OCI-LY7 (cell line): ENCODE measurements at regions not wholly inside any gene's neighbourhood (a gene's known extent, or its start where the extent isn't known, plus 50 kb on each side); places are given as distances from the start of the nearest gene placed in this dataset.

Experiments
- BruUV-seq: library from RNA; stranded (reverse); fragments of 400-500 nt; replicated peaks from 2 replicates; lab custom pipeline; 2021; lab: Mats Ljungman, UMichigan
- CTCF ChIA-PET: fragments of 300-600 bp; sonication (Branson Sonifier 250); formaldehyde crosslinking; loops from one replicate; lab custom pipeline; 2022; ENCODE audit warnings: antibody characterized with exemption; ENCODE audit not compliant: unreplicated experiment; lab: Charles Lee
- POLR2A ChIA-PET: fragments of 300-600 bp; sonication (Branson Sonifier 250); formaldehyde crosslinking; loops from one replicate; lab custom pipeline; 2022; ENCODE audit warnings: antibody characterized with exemption; lab: Charles Lee
- DNase-seq: peaks from one replicate; pipeline ENCODE4 v3.0.0-alpha.2; 2015; ENCODE audit warnings: low spot score
- H2AFZ ChIP-seq: fragments of 200-600 bp; sonication (generic), shearing (Covaris generic); 2 replicates; pipeline ENCODE4 v1.6.1; 2014; ENCODE audit warnings: mild to moderate bottlenecking, antibody characterized with exemption, low read length, moderate library complexity
- H3K27ac ChIP-seq: fragments of 200-600 bp; sonication (generic); 2 replicates; pipeline ENCODE4 v1.5.1; 2014; ENCODE audit warnings: mixed run types, low read depth, mild to moderate bottlenecking, moderate library complexity, low read length, inconsistent platforms; ENCODE audit not compliant: poor library complexity, severe bottlenecking
- H3K36me3 ChIP-seq: fragments of 200-600 bp; sonication (generic); 2 replicates; pipeline ENCODE4 v1.6.1; 2014; ENCODE audit warnings: mild to moderate bottlenecking, antibody characterized with exemption, low read length, moderate library complexity, mixed read lengths; ENCODE audit not compliant: insufficient read depth
- H3K4me1 ChIP-seq: fragments of 200-600 bp; sonication (generic); 2 replicates; pipeline ENCODE4 v1.5.1; 2014; ENCODE audit warnings: mild to moderate bottlenecking, low read length; ENCODE audit not compliant: insufficient read depth, poor library complexity, severe bottlenecking
- H3K4me2 ChIP-seq: fragments of 200-600 bp; sonication (generic); 2 replicates; pipeline ENCODE4 v1.6.1; 2014; ENCODE audit warnings: mild to moderate bottlenecking, low read length
- H3K4me3 ChIP-seq: fragments of 200-600 bp; sonication (generic); 2 replicates; pipeline ENCODE4 v1.5.1; 2014; ENCODE audit warnings: mild to moderate bottlenecking, low read depth, low read length; ENCODE audit not compliant: poor library complexity, severe bottlenecking
- H3K79me2 ChIP-seq: fragments of 200-600 bp; sonication (generic); 2 replicates; pipeline ENCODE4 v1.6.1; 2016; ENCODE audit warnings: low read depth, mild to moderate bottlenecking, low read length, moderate library complexity, mixed read lengths; ENCODE audit not compliant: insufficient read depth
- H3K9me2 ChIP-seq: fragments of 200-600 bp; sonication (generic); 2 replicates; pipeline ENCODE4 v1.6.1; 2016; ENCODE audit warnings: mild to moderate bottlenecking, low read length, mixed read lengths; ENCODE audit not compliant: insufficient read depth
- H3K9me3 ChIP-seq: fragments of 200-600 bp; sonication (generic); 2 replicates; pipeline ENCODE4 v1.6.1; 2014; ENCODE audit warnings: mild to moderate bottlenecking, mixed run types, low read length, mixed read lengths
- H4K20me1 ChIP-seq: fragments of 200-600 bp; sonication (generic); 2 replicates; pipeline ENCODE4 v1.6.1; 2014; ENCODE audit warnings: mild to moderate bottlenecking, antibody characterized with exemption, low read length, moderate library complexity, mixed read lengths; ENCODE audit not compliant: insufficient read depth
- CTCF ChIP-seq: fragments of 200-600 bp; sonication (generic); conservative IDR thresholded peaks from 2 replicates; pipeline ENCODE4 v1.5.1; 2014; ENCODE audit warnings: mild to moderate bottlenecking, antibody characterized with exemption, low read length, moderate library complexity, mixed read lengths
- EZH2phosphoT487 ChIP-seq: fragments of 200-600 bp; sonication (generic); IDR thresholded peaks from 2 replicates; pipeline ENCODE4 v1.6.1; 2018; ENCODE audit warnings: low read depth, borderline replicate concordance, mild to moderate bottlenecking, mixed run types, antibody characterized with exemption, low read length, moderate library complexity, mixed read lengths
- intact Hi-C: fragments of 100-400 bp; cut with micrococcal nuclease; formaldehyde crosslinking; loops from one replicate; pipeline ENCODE4 v1.10.0; 2022; ENCODE audit not compliant: unreplicated experiment

- no peak overlapping the region for H3K4me2 ChIP-seq
- no peak overlapping the region for H3K27ac ChIP-seq
- H3K36me3 ChIP-seq = no peaks in the 10 kb centered on the region
- no TSS peak for BruUV-seq
- H3K4me3 ChIP-seq = no peak overlapping the region
- no peak for DNase-seq
- H3K4me1 ChIP-seq = no peaks in the 10 kb centered on the region
- intact Hi-C loops = no loop called here
- H4K20me1 ChIP-seq = no peaks in the 10 kb centered on the region
- no peaks in the 10 kb centered on the region for H3K79me2 ChIP-seq
- H3K9me3 ChIP-seq = no peaks in the 10 kb centered on the region
- POLR2A ChIA-PET = no interaction called here
- H2AFZ ChIP-seq = no peak overlapping the region
- TF ChIP-seq CTCF (no peak), EZH2phosphoT487 (no peak)
- CTCF ChIA-PET = no interaction called here
- no peaks in the 10 kb centered on the region for H3K9me2 ChIP-seq
These were observed 431.0 kb upstream of the SOX9 start for GRCh38 chr17:71689782-71690181.

- Histone ChIP-seq H3K79me2 (no peaks in the 10 kb centered on the region), H3K9me3 (no peaks in the 10 kb centered on the region), H3K4me2 (no peak overlapping the region), H2AFZ (no peak overlapping the region), H3K27ac (no peak overlapping the region), H3K4me3 (no peak overlapping the region), H3K9me2 (peaks cover 3% of the 10 kb centered on the region; the same call in 1 of the 2 replicates), H3K4me1 (no peaks in the 10 kb centered on the region), H4K20me1 (no peaks in the 10 kb centered on the region), H3K36me3 (no peaks in the 10 kb centered on the region)
- BruUV-seq = no TSS peak
- ChIA-PET CTCF (no interaction called here), POLR2A (no interaction called here)
- DNase-seq = no peak
- TF ChIP-seq EZH2phosphoT487 = no peak
- no peak for TF ChIP-seq CTCF
- intact Hi-C loops = no loop called here
These were observed 420.9 kb upstream of the SOX9 start for GRCh38 chr17:71699907-71700306.

GRCh38 chr17:71703701-71704100 is 417.1 kb upstream of the SOX9 start:
- Histone ChIP-seq H4K20me1 (no peaks in the 10 kb centered on the region), H3K27ac (no peak overlapping the region), H2AFZ (no peak overlapping the region), H3K4me2 (no peak overlapping the region), H3K79me2 (no peaks in the 10 kb centered on the region), H3K4me1 (no peaks in the 10 kb centered on the region), H3K9me3 (no peaks in the 10 kb centered on the region), H3K4me3 (no peak overlapping the region), H3K9me2 (no peaks in the 10 kb centered on the region), H3K36me3 (no peaks in the 10 kb centered on the region)
- ChIA-PET POLR2A (no interaction called here), CTCF (no interaction called here)
- BruUV-seq = no TSS peak
- TF ChIP-seq EZH2phosphoT487 (no peak), CTCF (no peak)
- no peak for DNase-seq
- intact Hi-C loops = no loop called here
